NCI-H146 treated with DMSO at 0.1 percent for 48 hours (cell line): ENCODE measurements at regions not wholly inside any gene's neighbourhood (a gene's known extent, or its start where the extent isn't known, plus 50 kb on each side); places are given as distances from the start of the nearest gene placed in this dataset.
"Not testable (repeated sequence)": the region's sequence is repeated elsewhere in the genome, so short reads cannot be mapped to it uniquely, and the experiment has no call there.

Experiments used
- DNase-seq: peaks from one replicate; lab custom pipeline; 2025; ENCODE audit not compliant: unreplicated experiment; lab: John Stamatoyannopoulos, UW

GRCh38 chr4:114284629-114285028, 305.2 kb upstream of the ARSJ start:
- DNase-seq = no peak

DNA sequence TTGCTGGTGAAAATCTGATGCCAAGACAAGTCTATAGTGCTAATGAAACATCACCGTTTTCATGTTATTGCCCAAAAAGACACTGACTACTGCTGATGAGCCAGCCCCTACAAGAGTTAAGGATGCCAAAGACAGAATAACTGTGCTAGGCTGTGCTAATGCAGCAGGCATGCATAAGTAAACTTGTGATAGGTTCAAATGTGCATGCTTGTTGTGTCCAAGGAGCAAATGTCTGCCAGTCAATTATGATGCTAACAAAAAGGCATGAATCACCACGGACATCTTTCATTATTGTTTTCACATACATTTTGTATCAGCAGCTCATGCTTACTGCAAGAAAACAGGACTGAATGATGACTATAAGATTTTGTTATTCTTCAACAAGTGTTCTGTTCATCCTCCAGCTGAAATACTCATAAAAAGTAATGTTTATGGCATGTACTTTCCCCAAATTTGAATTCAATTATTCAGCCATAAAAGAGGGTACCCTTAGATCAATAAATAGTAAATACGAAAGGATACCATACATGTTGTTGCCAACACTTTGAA, 306.9 kb upstream of the ARSJ start:
- DNase-seq = no peak

GRCh38 chr4:114287079-114287696, 307.7 kb upstream of the ARSJ start:
- no peak for DNase-seq

GRCh38 chr4:114296126-114296525, 302.5 kb upstream of the UGT8 start:
- DNase-seq = no peak

DNA sequence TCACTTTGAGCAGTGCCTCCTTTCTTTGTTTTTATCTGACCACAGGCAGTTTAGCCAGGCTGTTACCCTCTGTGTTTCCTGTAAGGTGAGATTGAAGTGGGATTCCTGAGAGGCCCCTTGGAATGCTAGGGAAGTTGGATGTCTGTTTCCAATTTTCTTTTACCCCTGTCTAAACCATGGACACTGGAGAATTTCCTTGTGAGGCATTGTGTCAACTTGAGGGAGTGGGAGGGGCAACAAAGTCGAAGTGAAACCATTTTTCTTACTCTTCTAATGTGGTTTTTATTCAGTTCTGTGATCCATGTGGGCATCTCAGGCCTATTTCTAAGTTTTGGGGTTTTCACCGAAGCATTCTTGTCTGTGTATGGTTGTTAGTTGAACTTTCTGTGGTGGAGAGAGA, 296.1 kb upstream of the UGT8 start:
- no peak for DNase-seq

- no peak for DNase-seq
Measured at GRCh38 chr4:114304046-114304445, 294.6 kb upstream of the UGT8 start.

DNA sequence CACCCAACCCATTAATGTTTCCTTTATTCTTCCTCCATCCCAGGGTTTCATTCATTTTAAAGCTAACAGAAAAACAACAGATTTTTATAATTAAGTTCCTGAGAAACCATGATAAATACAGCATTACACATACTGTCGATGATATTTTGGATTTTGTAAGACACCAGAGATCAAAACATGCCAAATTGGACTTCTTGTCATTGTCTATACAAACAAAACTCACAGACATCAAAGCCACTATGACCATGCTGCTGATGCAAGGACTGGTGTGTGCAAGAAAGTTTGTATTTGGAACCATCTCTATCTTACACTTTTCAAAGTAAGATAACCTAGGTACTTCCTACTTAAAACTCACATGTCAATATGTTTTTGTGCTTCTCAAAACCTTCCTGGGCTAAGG, 294.0 kb upstream of the UGT8 start:
- no peak for DNase-seq

DNA sequence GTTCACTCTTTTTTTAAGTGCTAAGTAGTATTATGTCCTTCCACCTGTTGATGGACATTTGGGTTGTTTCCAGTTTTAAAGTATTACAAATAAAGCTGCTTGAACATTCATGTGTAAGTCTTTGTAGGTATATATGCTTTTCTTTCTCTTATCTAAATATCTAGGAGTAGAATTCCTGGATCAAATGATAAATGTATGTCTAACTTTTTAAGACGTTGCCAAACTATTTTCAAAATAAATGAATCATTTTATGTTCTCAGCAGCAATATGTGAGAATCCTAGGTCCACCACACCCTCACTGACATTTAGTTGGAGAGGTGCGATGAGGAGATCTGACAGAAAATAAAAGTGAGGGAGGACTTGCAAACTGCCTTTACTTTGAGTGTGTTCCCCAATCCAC, 291.7 kb upstream of the UGT8 start:
- DNase-seq = no peak

GRCh38 chr4:114310296-114310925, 288.2 kb upstream of the UGT8 start:
- no peak for DNase-seq

- no peak for DNase-seq
Measured at GRCh38 chr4:114311787-114312186, 286.8 kb upstream of the UGT8 start.

GRCh38 chr4:114312338-114312737, 286.3 kb upstream of the UGT8 start:
- no peak for DNase-seq

DNA sequence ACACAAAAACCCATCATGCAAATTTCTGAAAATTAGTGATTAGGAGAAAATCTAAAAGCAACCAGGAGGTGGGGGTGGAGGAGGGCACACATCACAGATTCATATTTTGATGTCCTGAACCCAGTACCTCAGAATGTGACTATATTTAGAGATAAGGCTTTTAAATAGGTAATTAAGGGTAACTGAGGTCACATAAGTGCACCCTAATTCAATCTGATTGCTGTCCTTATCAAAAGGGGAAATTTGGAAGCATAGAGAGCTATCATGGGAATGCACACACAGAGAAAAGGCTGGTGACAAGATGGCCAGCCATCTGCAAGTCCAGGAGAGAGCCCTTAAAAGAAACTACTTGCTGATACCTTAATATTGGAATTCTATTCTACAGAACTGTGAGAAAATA, 281.8 kb upstream of the UGT8 start:
- no peak for DNase-seq

DNA sequence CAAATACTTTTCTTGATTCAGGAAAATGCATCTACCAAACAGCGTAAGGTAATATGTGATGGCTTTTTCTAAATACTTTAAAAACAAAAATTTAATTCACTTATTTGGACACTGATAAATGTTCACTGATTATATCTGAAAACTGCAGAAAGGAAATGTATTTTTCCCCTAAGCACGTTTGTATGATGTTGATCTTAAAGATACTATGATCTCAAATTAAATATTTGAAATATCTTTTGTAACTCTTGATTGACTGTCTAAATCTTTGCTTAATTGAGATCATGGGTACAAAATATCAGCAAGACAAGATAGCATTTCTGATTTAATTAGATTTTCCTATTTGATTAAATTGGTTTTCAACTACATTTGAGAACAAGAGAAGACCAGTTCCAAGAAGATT, 281.0 kb upstream of the UGT8 start:
- DNase-seq = no peak

DNA sequence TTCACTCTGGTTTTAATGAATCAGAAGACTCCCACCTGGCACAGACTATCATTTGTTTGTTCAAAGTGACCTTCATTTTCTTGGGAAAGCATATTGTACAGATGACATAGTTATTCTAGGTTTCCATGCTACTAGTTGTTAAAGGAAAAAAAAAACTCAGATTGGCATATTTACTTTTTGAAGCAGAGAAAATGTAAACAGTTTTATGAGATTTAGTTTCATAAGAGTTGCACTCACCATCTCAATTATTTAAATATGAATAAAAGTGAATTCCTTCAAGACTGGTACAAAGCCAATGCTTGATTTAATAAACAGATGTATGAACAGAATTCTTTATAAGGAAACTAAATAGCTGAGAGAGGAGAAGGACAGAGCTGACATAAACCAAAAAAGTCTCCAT, 280.3 kb upstream of the UGT8 start:
- no peak for DNase-seq

DNA sequence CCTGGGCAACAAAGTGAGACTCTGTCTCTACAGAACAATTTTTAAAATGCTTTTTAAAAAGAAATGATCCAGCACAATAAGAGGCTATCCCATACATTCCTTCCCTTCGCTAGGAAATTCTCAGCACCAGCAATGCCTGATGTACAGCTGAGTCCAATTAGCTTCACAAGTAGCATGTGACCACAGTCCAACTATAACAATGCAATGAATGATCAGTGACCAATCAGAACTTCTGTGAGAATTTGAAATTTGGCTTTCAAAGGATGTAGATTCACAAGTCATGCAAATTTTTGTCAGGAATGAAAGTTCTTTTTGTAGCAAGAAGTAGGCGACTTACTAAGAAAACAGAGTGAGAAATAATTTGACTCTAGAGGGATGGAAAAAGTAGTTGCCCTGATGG, 278.5 kb upstream of the UGT8 start:
- DNase-seq = no peak

DNA sequence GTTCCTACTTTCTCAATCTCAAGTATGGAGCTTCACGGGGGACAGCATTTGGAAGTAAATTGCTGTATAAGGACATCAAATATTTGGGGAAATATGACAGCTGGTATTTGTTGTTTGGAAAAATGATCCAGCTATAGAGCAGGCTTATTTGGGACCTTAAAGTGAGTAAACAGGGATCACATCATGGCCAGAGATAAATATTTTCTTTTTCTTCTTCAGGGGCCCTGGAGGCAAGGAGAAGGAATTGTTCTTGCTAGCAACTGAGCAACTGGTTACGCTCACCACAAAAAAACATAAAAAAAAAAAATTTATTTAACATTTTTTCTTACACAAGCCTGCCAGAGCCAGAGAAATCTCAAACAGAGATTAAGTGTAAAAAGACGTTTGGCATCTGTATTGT, 277.2 kb upstream of the UGT8 start:
- no peak for DNase-seq

DNA sequence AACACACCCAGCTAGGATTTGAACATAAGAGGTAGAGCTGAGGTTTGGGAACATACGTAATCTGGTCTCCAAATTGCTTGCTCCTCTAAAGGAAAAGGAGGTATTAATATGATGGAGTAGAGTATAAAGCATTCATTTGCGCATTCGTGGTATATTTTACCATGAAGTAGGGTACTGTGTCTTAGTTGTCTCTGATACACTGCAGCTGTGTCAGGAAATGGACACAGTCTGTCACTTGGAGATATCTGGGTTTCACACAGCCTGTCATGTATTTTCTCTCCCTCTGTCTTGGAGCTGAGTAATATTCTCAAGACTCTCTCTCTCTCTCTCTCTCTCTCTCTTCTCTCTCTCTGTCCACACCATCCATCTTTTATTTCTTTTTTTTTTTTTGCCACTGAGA, 274.8 kb upstream of the UGT8 start:
- no peak for DNase-seq

DNA sequence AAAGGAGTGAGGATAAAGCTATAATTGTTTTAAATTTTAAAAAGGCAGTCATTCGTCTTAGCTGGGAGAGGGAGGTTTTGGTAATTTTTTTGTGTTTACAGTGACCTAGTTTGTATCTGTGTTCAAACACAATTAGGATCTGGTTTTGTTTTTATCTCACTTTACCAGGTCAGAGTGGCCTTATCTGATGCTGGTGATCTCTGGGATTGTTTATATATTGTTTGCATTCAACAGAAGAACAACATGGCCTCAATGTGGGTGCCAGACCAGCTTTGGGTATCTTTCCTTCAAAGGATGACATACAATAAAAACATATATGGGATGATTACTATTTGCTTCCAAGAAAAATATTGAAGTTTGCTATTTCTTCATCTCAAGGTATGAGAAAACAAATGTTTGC, 272.2 kb upstream of the UGT8 start:
- DNase-seq = no peak

GRCh38 chr4:114332119-114332518, 266.5 kb upstream of the UGT8 start:
- no peak for DNase-seq

DNA sequence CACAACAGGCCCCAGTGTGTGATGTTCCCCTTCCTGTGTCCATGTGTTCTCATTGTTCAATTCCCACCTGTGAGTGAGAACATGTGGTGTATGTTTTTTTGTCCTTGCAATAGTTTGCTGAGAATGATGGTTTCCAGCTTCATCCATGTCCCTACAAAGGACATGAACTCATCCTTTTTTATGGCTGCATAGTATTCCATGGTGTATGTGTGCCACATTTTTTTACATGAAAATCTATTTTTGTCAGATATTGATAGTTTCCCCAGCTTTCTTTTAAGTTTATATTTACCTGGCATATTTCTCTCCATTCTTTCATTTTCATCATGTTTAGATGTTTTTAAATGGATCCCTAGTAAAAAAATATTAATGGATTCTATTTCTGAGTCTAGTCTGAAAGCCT, 264.2 kb upstream of the UGT8 start:
- not testable (repeated sequence) for DNase-seq

DNA sequence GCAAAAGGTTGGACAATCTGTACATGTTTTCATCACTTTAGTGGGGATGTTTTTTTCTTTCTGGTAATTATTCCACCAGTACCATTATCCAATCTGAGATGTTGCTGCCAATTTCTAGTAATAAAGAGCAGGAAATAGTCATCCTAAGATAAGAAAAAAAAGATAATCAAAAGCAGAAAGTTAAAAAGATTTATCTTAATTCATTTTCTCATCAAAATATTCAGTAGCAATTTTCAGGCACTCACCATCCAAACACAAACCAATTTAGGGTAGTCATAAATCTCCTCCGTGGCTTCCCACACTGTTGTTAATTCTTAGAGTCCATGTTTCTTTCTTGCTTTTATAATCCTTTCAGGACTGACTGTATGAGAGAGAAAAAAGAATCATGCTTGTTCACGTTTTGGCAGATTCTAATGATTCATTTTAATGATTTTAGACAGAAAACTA, 263.7 kb upstream of the UGT8 start:
- no peak for DNase-seq

DNA sequence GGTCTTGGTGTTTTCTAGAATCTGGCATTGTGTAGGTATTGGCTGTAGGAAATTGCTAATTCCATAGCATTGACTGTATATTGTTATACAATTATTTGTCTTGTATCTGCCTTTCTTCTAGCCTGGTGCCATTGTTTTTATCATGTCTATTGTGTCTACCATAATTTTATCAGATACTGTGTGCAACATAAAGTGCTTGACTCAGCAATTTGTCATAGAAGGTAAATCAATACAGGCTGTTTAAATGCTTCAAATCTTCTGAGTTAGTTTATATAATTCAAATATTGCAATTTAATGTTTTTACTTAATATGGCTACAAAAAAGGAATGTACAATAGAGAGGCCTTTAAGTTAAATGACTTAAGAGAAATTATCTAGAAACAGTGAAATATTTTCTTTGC, 263.3 kb upstream of the UGT8 start:
- no peak for DNase-seq

GRCh38 chr4:114343015-114343414, 255.6 kb upstream of the UGT8 start:
- no peak for DNase-seq
